GM12878 (cell line): ENCODE measurements at regions not wholly inside any gene's neighbourhood (a gene's known extent, or its start where the extent isn't known, plus 50 kb on each side); places are given as distances from the start of the nearest gene placed in this dataset.

Experiments used
- ATAC-seq: fragments of 200-7000 bp; cut with Tn5 transposase; 3 replicates; pipeline ENCODE4 v1.9.1; 2020; ENCODE audit warnings: mild to moderate bottlenecking, moderate library complexity
- BruUV-seq: library from RNA; stranded (reverse); fragments of 400-500 nt; replicated peaks from 2 replicates; lab custom pipeline; 2021; lab: Mats Ljungman, UMichigan
- CTCF ChIA-PET: fragments of 300-600 bp; sonication (Branson Sonifier 250); formaldehyde crosslinking; extraction: SDS; loops from one replicate; lab custom pipeline; 2021; ENCODE audit warnings: inconsistent platforms; lab: Yijun Ruan, JAX
- POLR2A ChIA-PET: fragments of 350-600 bp; formaldehyde crosslinking; extraction: SDS; loops from one replicate; lab custom pipeline; 2021; ENCODE audit warnings: inconsistent platforms; lab: Charles Lee
- RAD21 ChIA-PET: fragments of 300-600 bp; sonication (Branson Sonifier 250); formaldehyde crosslinking; loops from one replicate; lab custom pipeline; 2023; ENCODE audit warnings: antibody characterized with exemption; ENCODE audit not compliant: unreplicated experiment; lab: Charles Lee
- SMC1A ChIA-PET: fragments of 300-600 bp; sonication (Branson Sonifier 250); formaldehyde crosslinking; loops from one replicate; lab custom pipeline; 2023; ENCODE audit not compliant: unreplicated experiment, uncharacterized antibody; lab: Charles Lee
- DNase-seq: peaks from one replicate; pipeline ENCODE4 v3.0.0-alpha.2; 2011; ENCODE audit warnings: low read depth, low spot score
- FAIRE-seq: peaks from 3 replicates; lab custom pipeline; 2011; peaks lifted over from hg19 to GRCh38; lab: Jason Lieb, UNC
- H2AFZ ChIP-seq: 2 replicates; pipeline ENCODE4 v1.6.0; 2011; ENCODE audit warnings: low read depth, low read length, control low read depth; ENCODE audit not compliant: control insufficient read depth
- H3K27ac ChIP-seq: 2 replicates; pipeline ENCODE4 v1.5.1; 2011; ENCODE audit warnings: control low read depth; ENCODE audit not compliant: control insufficient read depth, insufficient read depth
- H3K27me3 ChIP-seq, 2 experiments: replicated peaks in 1 of 2; 2 replicates each; pipeline versions ENCODE4 v1.6.0 to v1.6.1; 2011; ENCODE audit warnings: low read length in 1 of 2; ENCODE audit not compliant: control insufficient read depth in 2 of 2, insufficient read depth in 2 of 2
- H3K36me3 ChIP-seq, 2 experiments: 2 replicates each; pipeline ENCODE4 v1.5.1; 2011; ENCODE audit warnings: low read length in 1 of 2; ENCODE audit not compliant: control insufficient read depth in 2 of 2, insufficient read depth in 2 of 2
- H3K4me1 ChIP-seq: 2 replicates; pipeline ENCODE4 v1.6.1; 2011; ENCODE audit warnings: mild to moderate bottlenecking, low read length, moderate library complexity, mixed read lengths; ENCODE audit not compliant: control insufficient read depth, insufficient read depth
- H3K4me2 ChIP-seq: 2 replicates; pipeline ENCODE4 v1.6.0; 2011; ENCODE audit warnings: control low read depth; ENCODE audit not compliant: control insufficient read depth, insufficient read depth
- H3K4me3 ChIP-seq: fragments of 200-600 bp; sonication (generic); 2 replicates; pipeline ENCODE4 v1.5.1; 2016
- H3K79me2 ChIP-seq: 2 replicates; pipeline ENCODE4 v1.6.0; 2011; ENCODE audit warnings: low read length; ENCODE audit not compliant: control insufficient read depth, insufficient read depth
- H3K9ac ChIP-seq: 2 replicates; pipeline ENCODE4 v1.8.0; 2011; ENCODE audit warnings: low read length, control low read depth, mixed read lengths; ENCODE audit not compliant: control insufficient read depth, insufficient read depth
- H3K9me3 ChIP-seq: replicated peaks from 3 replicates; pipeline ENCODE4 v1.5.1; 2011; ENCODE audit warnings: mild to moderate bottlenecking, low read length; ENCODE audit not compliant: control insufficient read depth, insufficient read depth
- H4K20me1 ChIP-seq: 2 replicates; pipeline ENCODE4 v1.6.0; 2011; ENCODE audit not compliant: control insufficient read depth, insufficient read depth
- BACH1 ChIP-seq: fragments of 450-650 bp; IDR thresholded peaks from 2 replicates; pipeline ENCODE4 v1.6.1; 2017; ENCODE audit warnings: mild to moderate bottlenecking, borderline replicate concordance
- CBX5 ChIP-seq: sonication (generic); IDR thresholded peaks from 2 replicates; pipeline ENCODE4 v1.6.1; 2016; ENCODE audit warnings: low read depth, moderate library complexity, mild to moderate bottlenecking, inconsistent platforms
- CREB1 ChIP-seq: IDR thresholded peaks from 2 replicates; pipeline ENCODE4 v1.6.1; 2012; ENCODE audit warnings: low read depth, mild to moderate bottlenecking, inconsistent platforms
- GABPA ChIP-seq: IDR thresholded peaks from 2 replicates; pipeline ENCODE4 v1.6.1; 2014; ENCODE audit warnings: antibody characterized with exemption, low read depth, mild to moderate bottlenecking, inconsistent platforms
- RCOR1 ChIP-seq: conservative IDR thresholded peaks from 2 replicates; pipeline ENCODE4 v1.6.1; 2012; ENCODE audit warnings: low read depth, low read length, improper control_type of control experiment
- REST ChIP-seq: IDR thresholded peaks from 2 replicates; pipeline ENCODE4 v1.6.1; 2012; ENCODE audit warnings: mild to moderate bottlenecking, low read depth, low read length
- TCF12 ChIP-seq: IDR thresholded peaks from 2 replicates; pipeline ENCODE4 v1.6.1; 2011; ENCODE audit warnings: low read depth, mild to moderate bottlenecking, low read length
- WGBS: methylation state at CpG from one replicate; pipeline ENCODE4 v1.1.6; 2016; ENCODE audit warnings: low lambda C conversion rate; ENCODE audit not compliant: insufficient replicate concordance, insufficient coverage; ENCODE audit errors: missing lambda C conversion rate; 5-methylcytosine and 5-hydroxymethylcytosine counted together
- in situ Hi-C: fragments of 300-500 bp; cut with MboI; formaldehyde crosslinking; loops from 9 replicates; pipeline ENCODE4 v1.14.3; 2018; ENCODE audit warnings: mixed read lengths
- intact Hi-C: fragments of 100-400 bp; cut with micrococcal nuclease; formaldehyde crosslinking; loops from one replicate; pipeline ENCODE4 v1.14.2; 2022; ENCODE audit not compliant: unreplicated experiment
- TF ChIP-seq, protein P1 (sequence below): IDR thresholded peaks from 2 replicates; pipeline ENCODE4 v1.6.1; 2011; ENCODE audit warnings: low read depth, low read length, improper control_type of control experiment, borderline replicate concordance

DNA sequence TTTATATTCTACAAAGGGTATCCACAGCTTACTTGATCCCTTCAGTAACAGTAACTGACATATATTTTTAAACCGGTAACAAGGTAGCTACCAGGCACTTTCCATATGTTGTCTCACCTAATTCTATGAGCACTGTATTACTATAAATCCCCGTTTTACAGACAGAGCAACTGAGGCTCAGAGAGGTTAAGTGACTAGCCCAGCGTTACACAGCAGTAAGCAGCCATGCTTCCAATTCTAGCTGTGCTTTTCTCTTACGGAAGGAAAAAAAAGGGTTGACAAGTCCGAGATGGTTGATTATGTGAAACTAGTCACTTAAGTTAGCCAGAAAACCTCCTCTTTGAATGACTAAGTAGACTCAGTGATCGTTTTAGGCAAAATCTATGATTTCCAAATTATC is 187.3 kb upstream of the LHX5 start:
- ChIA-PET RAD21 (no interaction called here), POLR2A (no interaction called here), CTCF (no interaction called here), SMC1A (no interaction called here)
- no peaks in the 10 kb centered on the region for H3K9me3 ChIP-seq
- no peaks in the 10 kb centered on the region for H3K36me3 ChIP-seq
- intact Hi-C loops, result no loop called here
- no peaks in the 10 kb centered on the region for H3K79me2 ChIP-seq
- H3K4me2 ChIP-seq, result no peak overlapping the region
- DNase-seq (no peak), FAIRE-seq (no peak), ATAC-seq (no peak)
- no peak overlapping the region for H3K4me3 ChIP-seq
- no peak overlapping the region for H3K27ac ChIP-seq
- WGBS, result 27% methylated on average over 6 of the region's 6 CpGs
- H3K27me3 ChIP-seq, result no peaks in the 10 kb centered on the region
- no peaks in the 10 kb centered on the region for H4K20me1 ChIP-seq
- in situ Hi-C loops, result no loop called here
- TF ChIP-seq REST (no peak), CBX5 (no peak), TCF12 (no peak), BACH1 (no peak), RCOR1 (no peak), GABPA (no peak), CREB1 (no peak)
- TF ChIP-seq, protein P1, sequence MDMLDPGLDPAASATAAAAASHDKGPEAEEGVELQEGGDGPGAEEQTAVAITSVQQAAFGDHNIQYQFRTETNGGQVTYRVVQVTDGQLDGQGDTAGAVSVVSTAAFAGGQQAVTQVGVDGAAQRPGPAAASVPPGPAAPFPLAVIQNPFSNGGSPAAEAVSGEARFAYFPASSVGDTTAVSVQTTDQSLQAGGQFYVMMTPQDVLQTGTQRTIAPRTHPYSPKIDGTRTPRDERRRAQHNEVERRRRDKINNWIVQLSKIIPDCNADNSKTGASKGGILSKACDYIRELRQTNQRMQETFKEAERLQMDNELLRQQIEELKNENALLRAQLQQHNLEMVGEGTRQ, result no peak
- no peak overlapping the region for H2AFZ ChIP-seq
- BruUV-seq, result no TSS peak
- no peak overlapping the region for H3K9ac ChIP-seq
- H3K4me1 ChIP-seq, result no peaks in the 10 kb centered on the region
